ENCODE measurements at regions not wholly inside any gene's neighbourhood (a gene's known extent, or its start where the extent isn't known, plus 50 kb on each side); places are given as distances from the start of the nearest gene placed in this dataset.

DNA sequence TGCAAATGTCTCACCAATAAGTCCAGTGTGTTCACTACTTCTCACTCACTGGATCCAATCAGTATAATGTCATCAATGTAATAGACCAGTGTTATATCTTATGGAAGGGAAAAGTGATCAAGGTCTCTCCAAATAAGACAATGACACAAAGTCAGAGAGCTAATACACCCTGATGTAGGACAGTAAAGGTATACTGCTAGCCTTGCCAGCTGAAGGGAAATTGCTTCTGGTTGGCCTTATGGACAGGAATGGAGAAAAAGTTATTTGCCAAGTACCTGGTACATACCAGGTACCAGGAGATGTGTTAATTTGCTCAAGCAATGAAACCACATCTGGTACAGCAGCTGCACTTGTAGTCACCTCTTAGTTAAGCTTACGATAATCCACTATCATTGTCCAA, 141.0 kb downstream of the LTN1 start:
- TF ChIP-seq, protein P1, sequence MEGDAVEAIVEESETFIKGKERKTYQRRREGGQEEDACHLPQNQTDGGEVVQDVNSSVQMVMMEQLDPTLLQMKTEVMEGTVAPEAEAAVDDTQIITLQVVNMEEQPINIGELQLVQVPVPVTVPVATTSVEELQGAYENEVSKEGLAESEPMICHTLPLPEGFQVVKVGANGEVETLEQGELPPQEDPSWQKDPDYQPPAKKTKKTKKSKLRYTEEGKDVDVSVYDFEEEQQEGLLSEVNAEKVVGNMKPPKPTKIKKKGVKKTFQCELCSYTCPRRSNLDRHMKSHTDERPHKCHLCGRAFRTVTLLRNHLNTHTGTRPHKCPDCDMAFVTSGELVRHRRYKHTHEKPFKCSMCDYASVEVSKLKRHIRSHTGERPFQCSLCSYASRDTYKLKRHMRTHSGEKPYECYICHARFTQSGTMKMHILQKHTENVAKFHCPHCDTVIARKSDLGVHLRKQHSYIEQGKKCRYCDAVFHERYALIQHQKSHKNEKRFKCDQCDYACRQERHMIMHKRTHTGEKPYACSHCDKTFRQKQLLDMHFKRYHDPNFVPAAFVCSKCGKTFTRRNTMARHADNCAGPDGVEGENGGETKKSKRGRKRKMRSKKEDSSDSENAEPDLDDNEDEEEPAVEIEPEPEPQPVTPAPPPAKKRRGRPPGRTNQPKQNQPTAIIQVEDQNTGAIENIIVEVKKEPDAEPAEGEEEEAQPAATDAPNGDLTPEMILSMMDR (IDR thresholded peaks at IDR 0.05), result no peak
- TF ChIP-seq POLR2A (IDR thresholded peaks at IDR 0.05), result no peak
